ENCODE measurements at regions not wholly inside any gene's neighbourhood (a gene's known extent, or its start where the extent isn't known, plus 50 kb on each side); places are given as distances from the start of the nearest gene placed in this dataset.

DNA sequence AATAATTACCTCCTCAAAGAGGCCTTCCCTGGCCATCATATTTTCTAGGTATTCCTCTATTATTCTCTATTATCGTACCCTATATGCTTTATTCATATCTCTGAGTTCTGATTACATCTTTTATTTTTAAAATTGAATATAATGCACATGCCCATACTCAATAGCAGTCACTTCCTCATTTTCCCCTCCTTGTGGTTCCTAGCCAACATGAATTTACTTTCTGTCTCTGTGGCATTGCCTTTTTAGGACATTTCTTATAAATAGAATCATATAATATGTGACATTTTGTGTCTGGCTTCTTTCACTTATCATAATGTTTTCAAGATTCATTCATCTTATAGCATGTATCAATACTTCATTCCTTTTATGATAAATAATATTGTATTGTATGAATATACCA lies 74.4 kb upstream of the TRHDE start:
- no peak overlapping the region for H3K4me3 ChIP-seq (ENCODE audit: control insufficient read depth, low read depth, low read length)
- TF ChIP-seq, protein P1, sequence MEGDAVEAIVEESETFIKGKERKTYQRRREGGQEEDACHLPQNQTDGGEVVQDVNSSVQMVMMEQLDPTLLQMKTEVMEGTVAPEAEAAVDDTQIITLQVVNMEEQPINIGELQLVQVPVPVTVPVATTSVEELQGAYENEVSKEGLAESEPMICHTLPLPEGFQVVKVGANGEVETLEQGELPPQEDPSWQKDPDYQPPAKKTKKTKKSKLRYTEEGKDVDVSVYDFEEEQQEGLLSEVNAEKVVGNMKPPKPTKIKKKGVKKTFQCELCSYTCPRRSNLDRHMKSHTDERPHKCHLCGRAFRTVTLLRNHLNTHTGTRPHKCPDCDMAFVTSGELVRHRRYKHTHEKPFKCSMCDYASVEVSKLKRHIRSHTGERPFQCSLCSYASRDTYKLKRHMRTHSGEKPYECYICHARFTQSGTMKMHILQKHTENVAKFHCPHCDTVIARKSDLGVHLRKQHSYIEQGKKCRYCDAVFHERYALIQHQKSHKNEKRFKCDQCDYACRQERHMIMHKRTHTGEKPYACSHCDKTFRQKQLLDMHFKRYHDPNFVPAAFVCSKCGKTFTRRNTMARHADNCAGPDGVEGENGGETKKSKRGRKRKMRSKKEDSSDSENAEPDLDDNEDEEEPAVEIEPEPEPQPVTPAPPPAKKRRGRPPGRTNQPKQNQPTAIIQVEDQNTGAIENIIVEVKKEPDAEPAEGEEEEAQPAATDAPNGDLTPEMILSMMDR (conservative IDR thresholded peaks at IDR 0.05; ENCODE audit: control insufficient read depth, insufficient read depth, low read depth, low read length): no peak
- no peak for DNase-seq (ENCODE audit: low read depth)

DNA sequence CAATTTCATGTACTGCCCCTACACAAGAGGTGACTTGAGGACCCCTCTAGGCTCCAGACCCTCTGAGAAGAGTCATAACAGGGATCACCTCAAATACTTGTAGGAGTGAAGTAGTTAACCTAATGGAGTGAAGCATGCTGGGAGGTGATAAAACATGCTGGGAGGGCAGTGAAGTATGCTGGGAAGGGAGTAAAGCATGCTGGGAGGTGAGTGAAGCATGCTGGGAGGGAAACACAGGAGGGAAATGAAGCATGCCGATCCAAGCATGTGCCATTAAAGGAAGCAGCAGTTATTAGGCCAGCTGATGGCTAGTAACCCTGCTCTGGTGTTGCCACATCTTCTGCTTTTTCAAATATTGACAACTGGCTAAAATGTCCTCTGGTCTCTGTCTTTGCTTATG lies 70.7 kb upstream of the TRHDE start:
- TF ChIP-seq, protein P1 (conservative IDR thresholded peaks at IDR 0.05; ENCODE audit: control insufficient read depth, insufficient read depth, low read depth, low read length): no peak

DNA sequence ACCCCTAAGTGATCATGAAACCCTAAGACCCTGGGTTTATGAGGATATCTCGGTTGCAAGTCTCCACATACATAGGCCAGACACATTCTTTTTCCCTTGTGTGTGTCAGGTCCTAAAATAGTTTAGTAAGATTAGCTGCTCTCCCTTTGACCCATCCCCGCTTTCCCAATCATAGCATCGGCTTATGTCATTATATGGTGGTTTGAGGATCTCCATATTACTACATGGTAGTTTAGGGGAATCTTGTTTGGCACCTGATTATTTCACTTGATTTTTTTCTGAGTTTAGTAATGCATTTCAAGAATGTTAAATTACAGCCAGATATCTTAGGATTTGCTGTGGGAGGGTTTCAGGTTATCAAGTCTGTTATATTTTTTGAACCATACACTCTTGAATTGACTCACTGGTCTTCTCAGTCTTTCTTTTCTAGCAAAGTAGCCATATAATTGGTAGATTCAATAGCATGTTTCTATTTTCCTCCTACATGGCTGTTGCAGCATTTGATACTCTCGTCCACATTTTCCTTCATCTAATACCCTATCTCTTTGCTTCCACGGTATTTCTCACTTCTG lies 68.3 kb upstream of the TRHDE start:
- DNase-seq (ENCODE audit: low read depth): no peak
- H3K4me3 ChIP-seq (ENCODE audit: control insufficient read depth, low read depth, low read length): no peak overlapping the region
- TF ChIP-seq, protein P1 (conservative IDR thresholded peaks at IDR 0.05; ENCODE audit: control insufficient read depth, insufficient read depth, low read depth, low read length): no peak

More for the DNA sequence above, 70.7 kb upstream of the TRHDE start:
- no peak for DNase-seq (ENCODE audit: low read depth)
- no peak overlapping the region for H3K4me3 ChIP-seq (ENCODE audit: control insufficient read depth, low read depth, low read length)

DNA sequence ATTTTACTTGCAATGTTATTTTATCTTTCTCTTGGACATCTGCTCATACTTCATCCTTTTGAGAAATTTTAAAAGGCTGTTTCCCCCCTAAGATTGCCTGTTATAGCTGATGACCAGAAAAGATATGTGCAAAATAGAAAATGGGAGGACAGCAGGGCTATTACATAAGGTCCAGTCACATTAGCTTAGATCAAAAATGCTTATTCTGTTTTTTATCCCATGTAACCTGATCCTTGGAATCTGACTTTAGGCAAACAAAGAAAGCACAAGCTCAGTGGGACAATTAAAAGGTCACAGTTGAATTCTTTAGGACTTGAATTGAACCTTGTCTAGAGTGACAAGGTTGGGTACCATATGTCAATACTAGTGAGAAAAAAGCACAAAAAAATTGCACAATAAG lies 65.1 kb upstream of the TRHDE start:
- no peak for DNase-seq (ENCODE audit: low read depth)

DNA sequence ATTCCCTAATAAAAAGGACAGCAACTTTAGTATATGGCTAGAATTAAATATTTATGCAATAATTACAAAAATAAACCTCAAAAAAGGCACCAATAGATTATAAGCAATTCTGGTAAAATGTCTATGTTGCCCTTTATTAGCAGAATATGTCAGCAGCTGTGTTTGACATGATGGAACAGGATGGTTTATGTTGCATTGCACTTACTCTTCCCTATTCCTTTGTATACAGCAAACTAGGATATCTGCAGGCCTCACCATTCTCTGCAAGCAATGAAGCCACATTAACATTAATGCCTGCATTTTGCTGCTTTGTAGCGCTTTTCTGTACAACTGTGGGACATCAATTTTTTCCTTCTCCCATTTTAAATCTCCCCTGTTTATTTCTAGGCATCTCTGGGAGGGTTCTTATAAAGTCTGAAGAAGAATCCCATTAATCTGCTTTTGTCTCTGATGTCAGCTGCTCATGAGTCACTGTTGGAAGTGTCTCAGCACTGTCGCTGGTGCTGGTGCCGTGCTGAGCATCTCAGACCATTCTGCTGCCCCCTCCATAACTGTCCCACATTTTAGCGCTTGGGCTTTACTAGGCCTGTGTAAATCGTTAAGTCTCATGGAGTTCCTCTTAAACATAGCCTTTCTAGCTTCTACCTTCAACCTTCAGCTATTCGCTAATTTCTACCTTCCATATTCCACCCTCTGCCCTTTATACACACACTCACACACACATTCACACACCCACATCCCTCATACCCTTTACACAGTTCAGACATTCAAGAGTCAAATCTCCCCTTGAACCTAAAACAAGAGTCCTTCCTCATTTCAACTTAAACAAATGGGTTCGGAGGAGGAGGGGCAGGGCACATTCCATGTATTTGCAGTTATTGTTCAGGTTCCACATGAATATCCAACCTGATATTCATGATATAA lies 64.4 kb upstream of the TRHDE start:
- no peak for DNase-seq (ENCODE audit: low read depth)
- TF ChIP-seq, protein P1 (conservative IDR thresholded peaks at IDR 0.05; ENCODE audit: control insufficient read depth, insufficient read depth, low read depth, low read length): no peak
- no peak overlapping the region for H3K4me3 ChIP-seq (ENCODE audit: control insufficient read depth, low read depth, low read length)

More for the DNA sequence above, 65.1 kb upstream of the TRHDE start:
- no peak overlapping the region for H3K4me3 ChIP-seq (ENCODE audit: control insufficient read depth, low read depth, low read length)
- TF ChIP-seq, protein P1 (conservative IDR thresholded peaks at IDR 0.05; ENCODE audit: control insufficient read depth, insufficient read depth, low read depth, low read length): no peak

DNA sequence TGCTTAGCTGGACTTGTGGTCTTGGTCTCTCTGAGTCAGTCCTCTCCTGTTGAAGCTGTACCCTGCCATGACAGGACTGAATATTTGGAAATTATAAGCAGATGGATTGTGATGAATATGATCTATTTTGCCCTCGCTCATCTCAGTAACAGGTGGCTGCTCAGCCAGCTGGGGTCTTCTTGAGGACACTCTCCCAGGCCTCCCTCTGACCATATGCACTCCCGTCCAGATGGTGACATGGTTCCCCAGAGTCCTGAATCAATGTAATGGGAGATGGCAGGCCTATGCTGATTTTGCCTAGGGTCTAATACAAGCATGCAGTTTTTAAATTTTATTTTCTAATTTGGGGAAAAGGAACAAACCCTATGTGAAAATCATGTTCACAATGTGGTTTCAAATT lies 63.1 kb upstream of the TRHDE start:
- DNase-seq (ENCODE audit: low read depth): no peak
- TF ChIP-seq, protein P1 (conservative IDR thresholded peaks at IDR 0.05; ENCODE audit: control insufficient read depth, insufficient read depth, low read depth, low read length): no peak
- no peak overlapping the region for H3K4me3 ChIP-seq (ENCODE audit: control insufficient read depth, low read depth, low read length)
